ENCODE measurements at regions not wholly inside any gene's neighbourhood (a gene's known extent, or its start where the extent isn't known, plus 50 kb on each side); places are given as distances from the start of the nearest gene placed in this dataset.
"Not testable (repeated sequence)": the region's sequence is repeated elsewhere in the genome, so short reads cannot be mapped to it uniquely, and the experiment has no call there.

- no peaks in the 10 kb centered on the region for H3K27me3 Mint-ChIP-seq (ENCODE audit: low read depth)
- no peak overlapping the region for H3K27ac Mint-ChIP-seq
- no peak overlapping the region for H3K4me3 Mint-ChIP-seq
- CTCF ChIA-PET = no interaction called here
- no peaks in the 10 kb centered on the region for H3K9me3 Mint-ChIP-seq
- H3K36me3 Mint-ChIP-seq (ENCODE audit: low read depth) = no peaks in the 10 kb centered on the region
- H3K4me1 Mint-ChIP-seq (ENCODE audit: low read depth) = peaks cover 14% of the 10 kb centered on the region
- DNase-seq = no peak
- intact Hi-C loops (cut with micrococcal nuclease) = no loop called here
These were observed 814.4 kb upstream of the AMELY start for GRCh38 chrY:7725791-7726460.

GRCh38 chrY:7723991-7724632 is 812.6 kb upstream of the AMELY start:
- CTCF ChIA-PET = no interaction called here
- intact Hi-C loops (cut with micrococcal nuclease) = no loop called here
- H3K36me3 Mint-ChIP-seq (ENCODE audit: low read depth) = no peaks in the 10 kb centered on the region

GRCh38 chrY:7723127-7723526 is 811.6 kb upstream of the AMELY start:
- intact Hi-C loops (cut with micrococcal nuclease) = no loop called here
- Mint-ChIP-seq H3K4me1 (ENCODE audit: low read depth) (peaks cover 4% of the 10 kb centered on the region), H3K27me3 (ENCODE audit: low read depth) (no peaks in the 10 kb centered on the region), H3K36me3 (ENCODE audit: low read depth) (no peaks in the 10 kb centered on the region), H3K27ac (no peak overlapping the region), H3K9me3 (no peaks in the 10 kb centered on the region), H3K4me3 (no peak overlapping the region)
- peak; percentile 5 for DNase-seq
- CTCF ChIA-PET = no interaction called here

More at GRCh38 chrY:7723991-7724632, 812.6 kb upstream of the AMELY start:
- H3K27ac Mint-ChIP-seq = no peak overlapping the region
- peaks cover 10% of the 10 kb centered on the region for H3K4me1 Mint-ChIP-seq (ENCODE audit: low read depth)
- no peaks in the 10 kb centered on the region for H3K9me3 Mint-ChIP-seq
- no peak for DNase-seq
- no peaks in the 10 kb centered on the region for H3K27me3 Mint-ChIP-seq (ENCODE audit: low read depth)
- no peak overlapping the region for H3K4me3 Mint-ChIP-seq

GRCh38 chrY:7722566-7722965 is 811.0 kb upstream of the AMELY start:
- no peaks in the 10 kb centered on the region for H3K36me3 Mint-ChIP-seq (ENCODE audit: low read depth)
- no peaks in the 10 kb centered on the region for H3K27me3 Mint-ChIP-seq (ENCODE audit: low read depth)
- peaks cover 4% of the 10 kb centered on the region for H3K4me1 Mint-ChIP-seq (ENCODE audit: low read depth)
- DNase-seq = no peak
- H3K27ac Mint-ChIP-seq = no peak overlapping the region
- no peak overlapping the region for H3K4me3 Mint-ChIP-seq
- intact Hi-C loops (cut with micrococcal nuclease) = no loop called here
- H3K9me3 Mint-ChIP-seq = no peaks in the 10 kb centered on the region
- CTCF ChIA-PET = no interaction called here

- Mint-ChIP-seq H3K27ac (no peak overlapping the region), H3K4me1 (ENCODE audit: low read depth) (peaks cover 4% of the 10 kb centered on the region), H3K36me3 (ENCODE audit: low read depth) (no peaks in the 10 kb centered on the region), H3K27me3 (ENCODE audit: low read depth) (no peaks in the 10 kb centered on the region), H3K4me3 (no peak overlapping the region), H3K9me3 (no peaks in the 10 kb centered on the region)
- intact Hi-C loops (cut with micrococcal nuclease) = no loop called here
- CTCF ChIA-PET = no interaction called here
- no peak for DNase-seq
These were observed 809.4 kb upstream of the AMELY start for GRCh38 chrY:7720974-7721373.

GRCh38 chrY:7719271-7719670 is 807.7 kb upstream of the AMELY start:
- DNase-seq = no peak
- Mint-ChIP-seq H3K27me3 (ENCODE audit: low read depth) (no peaks in the 10 kb centered on the region), H3K4me1 (ENCODE audit: low read depth) (peaks cover 3% of the 10 kb centered on the region), H3K36me3 (ENCODE audit: low read depth) (no peaks in the 10 kb centered on the region), H3K4me3 (no peak overlapping the region), H3K27ac (no peak overlapping the region), H3K9me3 (no peaks in the 10 kb centered on the region)
- intact Hi-C loops (cut with micrococcal nuclease) = no loop called here
- CTCF ChIA-PET = no interaction called here

GRCh38 chrY:7718626-7719025 is 807.1 kb upstream of the AMELY start:
- Mint-ChIP-seq H3K36me3 (ENCODE audit: low read depth) (no peaks in the 10 kb centered on the region), H3K27me3 (ENCODE audit: low read depth) (no peaks in the 10 kb centered on the region), H3K9me3 (no peaks in the 10 kb centered on the region), H3K4me1 (ENCODE audit: low read depth) (no peaks in the 10 kb centered on the region), H3K27ac (no peak overlapping the region), H3K4me3 (no peak overlapping the region)
- CTCF ChIA-PET = no interaction called here
- intact Hi-C loops (cut with micrococcal nuclease) = no loop called here
- DNase-seq = no peak

GRCh38 chrY:7718126-7718525 is 806.6 kb upstream of the AMELY start:
- Mint-ChIP-seq H3K36me3 (ENCODE audit: low read depth) (no peaks in the 10 kb centered on the region), H3K9me3 (no peaks in the 10 kb centered on the region), H3K27me3 (ENCODE audit: low read depth) (no peaks in the 10 kb centered on the region), H3K4me1 (ENCODE audit: low read depth) (no peaks in the 10 kb centered on the region), H3K27ac (no peak overlapping the region), H3K4me3 (no peak overlapping the region)
- no peak for DNase-seq
- CTCF ChIA-PET = no interaction called here
- intact Hi-C loops (cut with micrococcal nuclease) = no loop called here

- DNase-seq = no peak
- Mint-ChIP-seq H3K27ac (no peak overlapping the region), H3K4me3 (no peak overlapping the region), H3K36me3 (ENCODE audit: low read depth) (no peaks in the 10 kb centered on the region), H3K4me1 (ENCODE audit: low read depth) (no peaks in the 10 kb centered on the region), H3K27me3 (ENCODE audit: low read depth) (no peaks in the 10 kb centered on the region), H3K9me3 (no peaks in the 10 kb centered on the region)
- intact Hi-C loops (cut with micrococcal nuclease) = no loop called here
- CTCF ChIA-PET = no interaction called here
These were observed 802.9 kb upstream of the AMELY start for GRCh38 chrY:7714426-7714825.

GRCh38 chrY:7713738-7714137 is 802.2 kb upstream of the AMELY start:
- H3K27me3 Mint-ChIP-seq (ENCODE audit: low read depth); H3K27ac Mint-ChIP-seq; H3K36me3 Mint-ChIP-seq (ENCODE audit: low read depth); CTCF ChIA-PET; intact Hi-C loops (cut with micrococcal nuclease); H3K4me3 Mint-ChIP-seq; DNase-seq; H3K4me1 Mint-ChIP-seq (ENCODE audit: low read depth); H3K9me3 Mint-ChIP-seq: not testable (repeated sequence)

GRCh38 chrY:7712289-7712688 is 800.7 kb upstream of the AMELY start:
- H3K27me3 Mint-ChIP-seq (ENCODE audit: low read depth) = no peaks in the 10 kb centered on the region
- intact Hi-C loops (cut with micrococcal nuclease) = no loop called here
- no peaks in the 10 kb centered on the region for H3K9me3 Mint-ChIP-seq
- no peak for DNase-seq
- no peaks in the 10 kb centered on the region for H3K36me3 Mint-ChIP-seq (ENCODE audit: low read depth)
- CTCF ChIA-PET = no interaction called here
- no peaks in the 10 kb centered on the region for H3K4me1 Mint-ChIP-seq (ENCODE audit: low read depth)
- H3K4me3 Mint-ChIP-seq = no peak overlapping the region
- H3K27ac Mint-ChIP-seq = no peak overlapping the region

GRCh38 chrY:7703578-7704140 is 792.1 kb upstream of the AMELY start:
- H3K27ac Mint-ChIP-seq = no peak overlapping the region

GRCh38 chrY:7702481-7702880 is 790.9 kb upstream of the AMELY start:
- intact Hi-C loops (cut with micrococcal nuclease) = no loop called here
- CTCF ChIA-PET = no interaction called here
- Mint-ChIP-seq H3K4me3 (no peak overlapping the region), H3K9me3 (no peaks in the 10 kb centered on the region), H3K4me1 (ENCODE audit: low read depth) (no peaks in the 10 kb centered on the region), H3K36me3 (ENCODE audit: low read depth) (no peaks in the 10 kb centered on the region), H3K27ac (no peak overlapping the region), H3K27me3 (ENCODE audit: low read depth) (no peaks in the 10 kb centered on the region)
- no peak for DNase-seq

More at GRCh38 chrY:7703578-7704140, 792.1 kb upstream of the AMELY start:
- Mint-ChIP-seq H3K27me3 (ENCODE audit: low read depth) (no peaks in the 10 kb centered on the region), H3K36me3 (ENCODE audit: low read depth) (no peaks in the 10 kb centered on the region), H3K9me3 (no peaks in the 10 kb centered on the region), H3K4me1 (ENCODE audit: low read depth) (no peaks in the 10 kb centered on the region), H3K4me3 (no peak overlapping the region)
- intact Hi-C loops (cut with micrococcal nuclease) = no loop called here
- CTCF ChIA-PET = no interaction called here
- no peak for DNase-seq
